NCI-H146 (cell line): ENCODE measurements at regions not wholly inside any gene's neighbourhood (a gene's known extent, or its start where the extent isn't known, plus 50 kb on each side); places are given as distances from the start of the nearest gene placed in this dataset.

Source experiments
- DNase-seq: peaks from one replicate; lab custom pipeline; 2025; lab: John Stamatoyannopoulos, UW

- no peak for DNase-seq
Measured at GRCh38 chr2:129160879-129161278, 818.6 kb upstream of the RAB6C start.

- no peak for DNase-seq
Measured at GRCh38 chr2:129164220-129164949, 815.1 kb upstream of the RAB6C start.

- DNase-seq, result no peak
Measured at GRCh38 chr2:129165006-129165405, 814.5 kb upstream of the RAB6C start.

GRCh38 chr2:129167456-129167855, 812.0 kb upstream of the RAB6C start:
- DNase-seq, result no peak

GRCh38 chr2:129170570-129170969, 808.9 kb upstream of the RAB6C start:
- DNase-seq, result no peak

- no peak for DNase-seq
Measured at GRCh38 chr2:129174143-129174542, 805.3 kb upstream of the RAB6C start.

GRCh38 chr2:129175051-129175450, 804.4 kb upstream of the RAB6C start:
- DNase-seq, result no peak

- DNase-seq, result no peak
Measured at GRCh38 chr2:129176375-129176774, 803.1 kb upstream of the RAB6C start.

GRCh38 chr2:129178356-129178755, 801.1 kb upstream of the RAB6C start:
- DNase-seq, result no peak

GRCh38 chr2:129179199-129179598, 800.3 kb upstream of the RAB6C start:
- no peak for DNase-seq

- no peak for DNase-seq
Measured at GRCh38 chr2:129180124-129180716, 799.2 kb upstream of the RAB6C start.

GRCh38 chr2:129181433-129181832, 798.0 kb upstream of the RAB6C start:
- DNase-seq, result no peak

- no peak for DNase-seq
Measured at GRCh38 chr2:129181963-129182362, 797.5 kb upstream of the RAB6C start.

- no peak for DNase-seq
Measured at GRCh38 chr2:129187343-129187742, 792.1 kb upstream of the RAB6C start.

- DNase-seq, result no peak
Measured at GRCh38 chr2:129188451-129188850, 791.0 kb upstream of the RAB6C start.

GRCh38 chr2:129189617-129190319, 789.7 kb upstream of the RAB6C start:
- no peak for DNase-seq

- DNase-seq, result no peak
Measured at GRCh38 chr2:129190494-129190893, 789.0 kb upstream of the RAB6C start.

GRCh38 chr2:129191530-129191929, 787.9 kb upstream of the RAB6C start:
- no peak for DNase-seq

- no peak for DNase-seq
Measured at GRCh38 chr2:129192117-129192516, 787.3 kb upstream of the RAB6C start.

- no peak for DNase-seq
Measured at GRCh38 chr2:129192841-129193253, 786.6 kb upstream of the RAB6C start.

GRCh38 chr2:129193961-129194360, 785.5 kb upstream of the RAB6C start:
- DNase-seq, result no peak

- DNase-seq, result no peak
Measured at GRCh38 chr2:129199501-129199900, 780.0 kb upstream of the RAB6C start.

- DNase-seq, result no peak
Measured at GRCh38 chr2:129201696-129202095, 777.8 kb upstream of the RAB6C start.
